ENCODE measurements at regions not wholly inside any gene's neighbourhood (a gene's known extent, or its start where the extent isn't known, plus 50 kb on each side); places are given as distances from the start of the nearest gene placed in this dataset.

DNA sequence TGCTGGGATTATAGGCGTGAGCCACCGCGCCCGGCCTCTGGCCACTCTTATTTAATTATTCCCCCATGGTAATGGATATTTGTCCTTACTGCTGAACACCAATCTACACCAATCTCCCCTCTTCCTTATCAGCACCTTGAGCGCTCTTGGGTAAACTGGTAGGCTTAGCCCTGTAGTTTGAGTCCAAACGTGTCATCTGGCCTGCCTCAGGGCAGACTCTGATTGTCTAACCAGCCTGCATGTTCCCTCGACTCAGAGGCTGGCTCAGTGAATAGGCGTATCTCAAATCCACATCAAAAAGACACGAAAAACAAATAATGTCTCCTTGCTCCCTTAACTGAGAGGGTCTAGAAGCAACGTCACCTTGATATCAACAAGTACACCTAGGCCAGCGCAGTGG lies 260.9 kb downstream of the TFAP2C start:
- TF ChIP-seq EP300 (IDR thresholded peaks at IDR 0.05; ENCODE audit: low read depth) = no peak
- TF ChIP-seq, protein P1, sequence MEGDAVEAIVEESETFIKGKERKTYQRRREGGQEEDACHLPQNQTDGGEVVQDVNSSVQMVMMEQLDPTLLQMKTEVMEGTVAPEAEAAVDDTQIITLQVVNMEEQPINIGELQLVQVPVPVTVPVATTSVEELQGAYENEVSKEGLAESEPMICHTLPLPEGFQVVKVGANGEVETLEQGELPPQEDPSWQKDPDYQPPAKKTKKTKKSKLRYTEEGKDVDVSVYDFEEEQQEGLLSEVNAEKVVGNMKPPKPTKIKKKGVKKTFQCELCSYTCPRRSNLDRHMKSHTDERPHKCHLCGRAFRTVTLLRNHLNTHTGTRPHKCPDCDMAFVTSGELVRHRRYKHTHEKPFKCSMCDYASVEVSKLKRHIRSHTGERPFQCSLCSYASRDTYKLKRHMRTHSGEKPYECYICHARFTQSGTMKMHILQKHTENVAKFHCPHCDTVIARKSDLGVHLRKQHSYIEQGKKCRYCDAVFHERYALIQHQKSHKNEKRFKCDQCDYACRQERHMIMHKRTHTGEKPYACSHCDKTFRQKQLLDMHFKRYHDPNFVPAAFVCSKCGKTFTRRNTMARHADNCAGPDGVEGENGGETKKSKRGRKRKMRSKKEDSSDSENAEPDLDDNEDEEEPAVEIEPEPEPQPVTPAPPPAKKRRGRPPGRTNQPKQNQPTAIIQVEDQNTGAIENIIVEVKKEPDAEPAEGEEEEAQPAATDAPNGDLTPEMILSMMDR (IDR thresholded peaks at IDR 0.05) = no peak
- TF ChIP-seq POLR2A (IDR thresholded peaks at IDR 0.05) = no peak
- TF ChIP-seq POLR2AphosphoS5 (IDR thresholded peaks at IDR 0.05) = no peak
